ENCODE measurements at regions not wholly inside any gene's neighbourhood (a gene's known extent, or its start where the extent isn't known, plus 50 kb on each side); places are given as distances from the start of the nearest gene placed in this dataset.

GRCh38 chr2:176535467-176536113 lies 266.3 kb downstream of the MTX2 start:
- no peak overlapping the region for H2AFZ ChIP-seq (ENCODE audit: low read length)
- DNase-seq (ENCODE audit: low spot score), result no peak
- H4K20me1 ChIP-seq (ENCODE audit: insufficient read depth, low read length), result no peaks in the 10 kb centered on the region
- H3K4me1 ChIP-seq (ENCODE audit: insufficient read depth, low read length, poor library complexity, severe bottlenecking), result no peaks in the 10 kb centered on the region
- no TSS peak for BruUV-seq (replicated peaks)
- no peaks in the 10 kb centered on the region for H3K9me2 ChIP-seq (ENCODE audit: insufficient read depth, low read length)
- no peaks in the 10 kb centered on the region for H3K79me2 ChIP-seq (ENCODE audit: insufficient read depth, low read depth, low read length)
- POLR2A ChIA-PET, result no interaction called here
- intact Hi-C loops (cut with micrococcal nuclease; ENCODE audit: unreplicated experiment), result no loop called here
- TF ChIP-seq EZH2phosphoT487 (IDR thresholded peaks at IDR 0.05; ENCODE audit: borderline replicate concordance, low read depth, low read length) (no peak), CTCF (conservative IDR thresholded peaks at IDR 0.05; ENCODE audit: low read length) (no peak)
- no peak overlapping the region for H3K4me2 ChIP-seq (ENCODE audit: low read length)
- H3K9me3 ChIP-seq (ENCODE audit: low read length), result no peaks in the 10 kb centered on the region
- H3K27ac ChIP-seq (ENCODE audit: low read depth, low read length, poor library complexity, severe bottlenecking), result no peak overlapping the region
- H3K4me3 ChIP-seq (ENCODE audit: low read depth, low read length, poor library complexity, severe bottlenecking), result no peak overlapping the region
- CTCF ChIA-PET (ENCODE audit: unreplicated experiment), result no interaction called here
- H3K36me3 ChIP-seq (ENCODE audit: insufficient read depth, low read length), result no peaks in the 10 kb centered on the region

- DNase-seq (ENCODE audit: low spot score), result no peak
- no peak overlapping the region for H3K27ac ChIP-seq (ENCODE audit: low read depth, low read length, poor library complexity, severe bottlenecking)
- CTCF ChIA-PET (ENCODE audit: unreplicated experiment), result no interaction called here
- H3K9me2 ChIP-seq (ENCODE audit: insufficient read depth, low read length), result no peaks in the 10 kb centered on the region
- intact Hi-C loops (cut with micrococcal nuclease; ENCODE audit: unreplicated experiment), result no loop called here
- H4K20me1 ChIP-seq (ENCODE audit: insufficient read depth, low read length), result no peaks in the 10 kb centered on the region
- no peaks in the 10 kb centered on the region for H3K9me3 ChIP-seq (ENCODE audit: low read length)
- no peak for TF ChIP-seq CTCF (conservative IDR thresholded peaks at IDR 0.05; ENCODE audit: low read length)
- no peak for TF ChIP-seq EZH2phosphoT487 (IDR thresholded peaks at IDR 0.05; ENCODE audit: borderline replicate concordance, low read depth, low read length)
- POLR2A ChIA-PET, result no interaction called here
- no peak overlapping the region for H2AFZ ChIP-seq (ENCODE audit: low read length)
- BruUV-seq (replicated peaks), result no TSS peak
- no peaks in the 10 kb centered on the region for H3K4me1 ChIP-seq (ENCODE audit: insufficient read depth, low read length, poor library complexity, severe bottlenecking)
- no peaks in the 10 kb centered on the region for H3K79me2 ChIP-seq (ENCODE audit: insufficient read depth, low read depth, low read length)
- no peak overlapping the region for H3K4me2 ChIP-seq (ENCODE audit: low read length)
- H3K36me3 ChIP-seq (ENCODE audit: insufficient read depth, low read length), result no peaks in the 10 kb centered on the region
- no peak overlapping the region for H3K4me3 ChIP-seq (ENCODE audit: low read depth, low read length, poor library complexity, severe bottlenecking)
These were observed 267.3 kb downstream of the MTX2 start for GRCh38 chr2:176536439-176537133.

- no peak overlapping the region for H3K4me3 ChIP-seq (ENCODE audit: low read depth, low read length, poor library complexity, severe bottlenecking)
- CTCF ChIA-PET (ENCODE audit: unreplicated experiment), result no interaction called here
- no peak overlapping the region for H2AFZ ChIP-seq (ENCODE audit: low read length)
- no peaks in the 10 kb centered on the region for H3K9me3 ChIP-seq (ENCODE audit: low read length)
- no TSS peak for BruUV-seq (replicated peaks)
- no peak overlapping the region for H3K27ac ChIP-seq (ENCODE audit: low read depth, low read length, poor library complexity, severe bottlenecking)
- TF ChIP-seq EZH2phosphoT487 (IDR thresholded peaks at IDR 0.05; ENCODE audit: borderline replicate concordance, low read depth, low read length), result no peak
- TF ChIP-seq CTCF (conservative IDR thresholded peaks at IDR 0.05; ENCODE audit: low read length), result no peak
- no peaks in the 10 kb centered on the region for H3K4me1 ChIP-seq (ENCODE audit: insufficient read depth, low read length, poor library complexity, severe bottlenecking)
- no peaks in the 10 kb centered on the region for H3K9me2 ChIP-seq (ENCODE audit: insufficient read depth, low read length)
- no peaks in the 10 kb centered on the region for H4K20me1 ChIP-seq (ENCODE audit: insufficient read depth, low read length)
- POLR2A ChIA-PET, result no interaction called here
- no peaks in the 10 kb centered on the region for H3K79me2 ChIP-seq (ENCODE audit: insufficient read depth, low read depth, low read length)
- H3K4me2 ChIP-seq (ENCODE audit: low read length), result no peak overlapping the region
- DNase-seq (ENCODE audit: low spot score), result no peak
- no peaks in the 10 kb centered on the region for H3K36me3 ChIP-seq (ENCODE audit: insufficient read depth, low read length)
- intact Hi-C loops (cut with micrococcal nuclease; ENCODE audit: unreplicated experiment), result no loop called here
These were observed 268.7 kb downstream of the MTX2 start for GRCh38 chr2:176537932-176538331.
